HG03354 (cell line): ENCODE measurements at regions not wholly inside any gene's neighbourhood (a gene's known extent, or its start where the extent isn't known, plus 50 kb on each side); places are given as distances from the start of the nearest gene placed in this dataset.

ENCODE experiments used
- ATAC-seq: cut with Tn5 transposase; IDR thresholded peaks from one replicate; pipeline ENCODE4 v1.9.1; 2021; ENCODE audit warnings: mild to moderate bottlenecking; ENCODE audit not compliant: unreplicated experiment, poor library complexity, severe bottlenecking

DNA sequence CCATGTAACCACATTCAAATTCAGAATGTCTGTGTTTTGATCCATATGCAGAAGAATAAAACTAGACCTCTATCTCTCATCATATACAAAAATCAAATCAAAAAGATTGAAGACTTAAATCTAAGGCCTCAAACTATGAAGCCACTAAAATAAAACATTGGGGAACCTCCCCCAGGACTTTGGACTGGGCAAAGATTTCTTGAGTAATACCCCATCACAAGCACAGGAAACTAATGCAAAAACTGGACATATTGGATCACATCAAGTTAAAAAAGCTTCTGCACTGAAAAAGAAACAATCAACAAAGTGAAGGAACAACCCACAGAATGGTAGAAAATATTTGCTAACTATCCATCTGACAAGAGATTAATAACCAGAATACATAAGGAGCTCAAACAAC, 266.8 kb downstream of the EPM2A start:
- no peak for ATAC-seq

DNA sequence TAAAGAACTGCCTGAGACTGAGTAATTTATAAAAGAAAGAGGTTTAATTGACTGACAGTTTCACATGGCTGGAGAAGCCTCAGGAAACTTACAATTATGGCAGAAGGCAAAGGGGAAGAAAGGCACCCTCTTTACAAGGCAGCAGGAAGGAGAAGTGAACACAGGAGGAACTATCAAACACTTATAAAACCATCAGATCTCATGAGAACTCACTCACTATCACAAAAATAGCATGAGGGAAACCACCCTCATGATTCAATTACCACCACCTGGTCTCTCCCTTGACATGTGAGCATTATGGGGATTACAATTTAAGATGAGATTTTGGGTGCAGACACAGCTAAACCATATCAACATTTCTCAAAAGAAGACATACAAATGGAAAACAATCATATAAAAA, 266.3 kb downstream of the EPM2A start:
- no peak for ATAC-seq

DNA sequence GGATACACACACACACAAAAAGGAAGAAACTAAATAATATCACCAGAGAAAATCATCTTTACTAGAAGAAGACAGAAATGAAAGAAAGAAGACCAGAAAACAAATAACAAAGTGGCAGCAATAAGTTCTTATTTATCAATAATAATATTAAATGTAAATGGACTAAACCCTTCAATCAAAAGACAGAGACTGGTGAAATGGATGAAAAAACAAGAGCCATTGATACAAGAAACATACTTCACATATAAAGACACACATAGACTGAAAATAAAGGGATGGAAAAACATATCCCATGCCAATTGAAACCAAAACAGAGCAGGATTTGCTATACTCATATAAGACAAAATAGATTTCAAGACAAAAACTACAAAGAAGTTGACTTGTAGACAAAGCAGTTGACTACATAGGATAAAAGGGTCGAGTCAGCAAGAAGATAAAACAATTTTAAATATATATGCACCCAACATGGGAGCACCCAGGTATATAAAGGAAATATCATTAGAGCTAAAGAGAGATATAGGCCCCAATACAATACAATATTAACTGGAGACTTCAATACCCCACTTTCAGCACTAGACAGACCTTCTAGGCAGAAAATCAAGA, 259.4 kb downstream of the EPM2A start:
- ATAC-seq: no peak

DNA sequence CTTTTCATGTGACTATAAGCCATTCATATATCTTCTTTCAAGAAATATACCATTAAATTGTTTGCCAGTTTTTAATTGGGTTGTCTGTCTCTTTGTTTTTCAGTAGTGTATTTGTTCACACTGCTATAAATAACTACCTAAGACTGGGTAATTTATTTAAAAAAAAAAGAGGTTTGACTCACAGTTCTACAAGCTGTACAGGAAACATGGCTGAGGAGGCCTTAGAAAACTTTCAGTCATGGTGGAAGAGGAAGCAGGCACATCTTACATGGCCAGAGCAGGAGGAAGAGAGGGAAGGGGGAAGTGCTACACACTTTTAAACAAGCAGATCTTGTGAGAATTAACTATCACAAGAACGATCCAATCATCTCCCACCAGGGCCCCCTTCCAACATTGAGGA, 255.3 kb downstream of the EPM2A start:
- ATAC-seq: no peak

DNA sequence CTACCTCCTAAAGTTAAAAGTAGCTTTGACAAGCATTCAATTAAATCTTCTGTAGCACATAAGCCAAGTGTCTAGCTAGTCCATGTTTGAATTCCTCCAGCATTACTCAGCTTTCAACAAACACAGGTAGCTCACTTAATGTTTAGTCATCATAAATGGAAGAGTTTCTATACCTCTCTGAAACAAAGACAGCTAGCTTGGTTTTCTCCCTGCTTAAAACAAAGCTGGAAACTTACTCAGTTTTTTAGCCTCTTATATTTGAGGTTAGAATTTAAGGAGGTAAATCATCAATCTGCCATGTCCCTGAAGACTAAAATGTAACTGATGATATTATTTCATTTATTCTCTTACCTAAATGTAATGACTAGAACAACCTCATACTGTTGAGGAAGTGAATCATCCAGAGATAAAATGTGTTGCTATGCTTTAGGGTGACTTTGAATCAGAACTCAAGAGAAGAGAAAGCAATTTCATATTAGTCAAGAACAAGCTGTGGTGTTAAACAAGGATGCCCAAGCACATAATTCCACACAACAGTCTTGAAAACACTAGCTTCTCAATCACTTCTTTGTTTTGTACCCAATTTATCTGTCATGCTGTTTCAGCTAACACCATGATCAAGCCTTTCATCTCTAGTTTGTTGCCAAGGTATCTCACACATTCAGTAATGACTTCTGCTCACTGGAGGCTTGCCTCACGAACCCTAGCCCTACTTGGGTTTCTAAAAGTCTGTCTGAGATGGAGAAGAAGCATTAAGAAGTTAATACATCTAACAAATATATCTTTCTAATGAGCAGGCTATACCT, 251.9 kb downstream of the EPM2A start:
- no peak for ATAC-seq

DNA sequence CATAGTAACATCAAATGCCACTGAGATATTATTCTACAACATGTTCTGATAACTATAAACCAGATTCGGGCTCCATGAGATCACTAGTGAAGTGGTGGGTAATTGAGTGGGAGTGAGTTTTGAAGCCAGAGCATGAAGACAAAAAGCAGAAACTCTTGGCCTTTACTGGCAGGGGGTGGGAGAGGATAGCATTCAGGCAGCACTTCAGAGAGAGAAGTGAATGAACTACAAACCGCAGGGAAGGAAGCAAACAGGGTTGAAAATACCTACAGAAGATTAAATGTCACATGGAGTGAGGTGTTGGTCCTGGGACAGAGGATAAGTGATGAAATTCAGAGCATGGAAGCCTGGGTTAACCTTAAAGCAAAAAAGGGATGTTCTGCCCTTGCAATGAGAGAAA, 250.0 kb downstream of the EPM2A start:
- no peak for ATAC-seq

DNA sequence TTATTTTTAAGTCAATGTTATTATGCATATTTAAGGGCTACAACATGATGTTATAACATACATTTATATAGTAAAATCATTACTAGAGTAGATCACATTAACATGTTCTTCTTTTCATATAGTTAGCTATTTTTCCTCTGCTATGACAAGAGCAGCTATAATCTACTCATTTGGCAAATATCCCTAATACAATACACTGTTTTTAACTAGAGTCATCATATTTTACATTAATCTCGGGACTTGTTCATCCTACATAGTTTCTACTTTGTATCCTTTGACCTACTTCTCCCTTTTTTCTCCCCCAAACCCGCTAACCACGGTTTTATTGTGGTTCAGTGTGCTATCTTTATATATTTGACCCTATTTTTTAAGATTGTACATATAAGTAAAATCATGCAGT, 249.0 kb downstream of the EPM2A start:
- no peak for ATAC-seq

DNA sequence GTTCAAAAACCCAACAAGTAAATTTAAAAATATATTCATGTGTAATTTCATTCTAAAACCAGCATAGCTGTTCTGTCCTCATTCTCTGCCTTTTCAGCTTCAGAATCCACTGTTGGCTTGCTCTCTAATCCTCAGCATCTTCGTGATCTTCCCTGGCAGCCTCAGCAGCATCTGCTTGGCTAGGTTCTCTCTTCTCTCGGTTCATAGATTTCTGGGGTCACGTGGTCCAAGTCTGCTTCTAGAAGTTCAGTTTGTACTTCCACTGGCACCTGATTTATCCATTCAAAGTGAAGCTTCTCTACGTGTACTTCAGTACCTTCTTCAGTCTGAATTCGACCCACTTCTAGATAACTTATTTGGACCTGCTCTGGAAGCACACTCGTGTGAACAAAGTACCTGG, 245.7 kb downstream of the EPM2A start:
- no peak for ATAC-seq

DNA sequence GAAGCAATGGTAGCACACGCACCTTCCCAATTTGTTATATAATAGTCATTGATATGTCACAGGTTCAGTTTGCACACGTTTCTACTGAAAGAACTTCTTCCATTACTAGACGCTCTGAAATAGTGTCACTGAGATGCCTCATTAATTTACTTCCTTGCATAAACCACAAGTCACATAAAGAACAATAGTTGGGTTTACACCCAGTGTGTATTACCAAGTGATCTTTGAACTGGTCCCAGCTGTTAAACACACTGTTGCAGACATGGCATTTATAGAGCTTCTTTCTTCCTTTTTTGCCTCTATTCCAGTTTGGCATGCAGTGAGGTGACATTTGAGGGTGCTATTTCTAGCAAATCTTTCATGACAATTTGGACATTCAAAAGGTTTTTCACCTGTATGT, 245.3 kb downstream of the EPM2A start:
- ATAC-seq: no peak

DNA sequence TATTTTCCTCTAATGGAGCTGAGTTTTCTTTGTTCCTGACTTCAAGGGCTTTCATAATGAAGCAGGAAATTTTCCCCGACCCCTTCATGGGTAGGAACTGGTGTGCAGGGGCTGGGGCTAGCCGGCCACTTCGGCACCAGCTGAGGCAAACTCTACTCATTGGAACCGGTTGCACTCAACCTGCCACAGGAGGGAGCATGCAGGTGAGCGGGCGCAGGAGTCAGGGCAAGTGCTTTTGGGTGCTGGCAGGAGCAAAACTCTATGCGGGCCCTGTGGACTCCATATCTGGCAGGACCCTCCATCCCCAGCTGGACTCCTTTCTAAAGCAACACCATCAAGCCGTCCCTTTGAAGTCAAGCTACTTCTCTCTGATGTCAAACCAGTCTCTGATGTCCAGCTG, 244.2 kb downstream of the EPM2A start:
- no peak for ATAC-seq

DNA sequence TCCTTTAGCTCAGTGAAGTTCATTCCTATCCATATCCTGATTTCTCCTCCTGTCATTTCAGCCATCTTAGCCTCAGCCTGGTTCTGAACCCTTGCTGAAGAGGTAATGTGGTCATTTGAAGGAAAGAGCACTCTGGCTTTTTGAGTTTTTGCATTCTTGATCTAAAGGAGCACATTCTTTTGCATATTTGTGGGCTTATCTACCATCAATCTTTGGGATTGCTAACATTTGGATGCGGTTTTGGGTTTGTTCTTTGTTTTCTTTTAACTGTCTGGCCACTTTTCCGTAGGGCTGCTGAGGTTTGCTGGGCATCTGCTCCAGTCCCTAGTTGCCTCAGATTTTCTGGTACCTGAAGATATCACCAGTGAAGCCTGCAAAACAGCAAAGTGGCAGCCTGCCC, 238.3 kb downstream of the EPM2A start:
- no peak for ATAC-seq

DNA sequence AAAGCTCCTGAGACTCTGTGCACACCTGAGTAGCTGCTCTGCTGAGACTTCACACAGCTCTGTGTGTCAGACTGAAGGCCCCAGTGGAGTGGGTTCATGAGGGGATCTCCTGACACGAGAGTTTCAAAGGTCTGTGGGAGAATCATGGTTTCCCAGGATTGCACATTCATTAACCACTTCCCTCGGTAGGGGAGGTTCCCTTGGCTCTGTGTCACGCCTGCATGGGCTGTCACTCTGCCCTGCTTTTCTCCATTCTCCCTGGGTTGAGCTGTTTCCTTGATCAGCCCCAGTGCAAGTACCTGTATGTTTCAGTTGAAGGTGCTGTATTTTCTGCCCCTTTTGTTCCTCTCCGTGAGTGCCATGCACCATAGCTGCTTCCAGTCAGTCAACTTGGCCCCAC, 236.9 kb downstream of the EPM2A start:
- ATAC-seq: no peak

DNA sequence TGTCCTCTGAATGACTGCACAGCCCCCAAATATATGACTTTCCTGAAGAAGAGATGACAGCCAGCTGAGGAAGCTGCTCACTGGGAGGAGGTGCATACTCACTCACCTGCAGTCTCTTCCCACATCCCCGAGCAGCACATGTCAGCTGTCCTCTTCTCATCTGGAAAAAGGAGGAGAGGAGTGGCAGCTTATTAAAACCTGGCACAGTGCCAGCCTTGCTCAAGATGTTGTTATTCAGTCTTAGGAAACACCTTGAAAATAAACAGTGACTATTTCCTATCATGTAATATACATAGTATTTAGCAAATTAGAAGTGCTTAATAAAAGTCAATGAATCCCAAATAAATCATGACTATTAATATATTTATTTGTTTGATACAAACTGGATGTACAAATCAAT, 232.9 kb downstream of the EPM2A start:
- no peak for ATAC-seq

DNA sequence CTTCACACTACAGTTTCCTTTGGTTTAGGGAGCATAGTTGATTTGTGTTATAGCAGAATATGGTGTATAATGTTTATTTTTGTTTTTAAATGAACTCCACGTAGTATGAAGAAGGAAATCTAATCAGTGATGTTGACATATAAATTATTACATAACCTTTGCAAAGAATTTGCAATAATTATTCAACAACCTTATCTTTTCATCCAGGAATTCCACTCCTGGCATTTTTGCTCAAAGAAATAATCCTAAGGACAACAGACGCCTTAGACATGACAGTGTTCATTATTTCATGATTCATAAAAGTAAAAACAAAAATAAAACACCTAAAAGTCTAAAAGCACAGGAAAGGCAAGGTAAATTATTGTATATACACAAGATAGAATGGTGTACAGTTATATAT, 229.2 kb downstream of the EPM2A start:
- ATAC-seq: no peak

DNA sequence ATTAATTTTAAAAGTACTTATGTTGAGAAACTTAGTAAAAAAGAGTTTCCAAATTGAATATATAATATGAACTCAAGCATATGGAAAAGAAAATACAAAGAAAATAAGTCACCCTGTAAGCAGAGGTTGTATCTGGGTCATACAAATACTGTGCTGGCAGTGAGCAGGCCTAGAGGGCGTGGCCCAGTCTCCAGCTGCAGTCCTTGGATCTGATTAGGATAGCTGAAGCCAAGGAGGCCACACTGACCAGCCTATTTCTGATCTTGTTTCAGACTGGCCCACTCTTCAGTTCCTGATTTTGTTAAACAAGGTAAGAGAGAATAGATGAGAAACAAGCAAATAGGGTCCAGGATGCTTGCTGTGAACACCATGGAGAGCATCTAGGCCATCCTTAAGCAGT, 228.8 kb downstream of the EPM2A start:
- ATAC-seq: no peak

DNA sequence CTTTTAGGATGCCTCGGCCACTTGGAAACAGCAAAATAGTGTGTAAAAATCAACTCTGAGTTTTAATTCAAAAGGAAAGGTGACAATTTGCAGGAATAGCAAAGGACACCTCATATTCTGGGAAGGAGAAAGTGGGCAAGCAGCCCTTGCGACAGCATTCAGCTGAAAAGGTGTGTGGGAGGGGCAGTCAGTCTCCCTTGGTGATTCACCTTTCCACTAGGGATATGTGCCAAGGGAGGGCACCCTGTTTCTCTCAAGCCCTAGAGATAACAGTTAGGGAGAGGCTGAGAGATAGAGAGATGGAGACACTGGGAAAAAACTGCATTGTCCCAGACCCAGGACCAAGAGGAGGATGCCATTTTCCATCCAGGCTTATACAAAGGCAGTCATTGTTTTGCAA, 228.1 kb downstream of the EPM2A start:
- ATAC-seq: no peak

DNA sequence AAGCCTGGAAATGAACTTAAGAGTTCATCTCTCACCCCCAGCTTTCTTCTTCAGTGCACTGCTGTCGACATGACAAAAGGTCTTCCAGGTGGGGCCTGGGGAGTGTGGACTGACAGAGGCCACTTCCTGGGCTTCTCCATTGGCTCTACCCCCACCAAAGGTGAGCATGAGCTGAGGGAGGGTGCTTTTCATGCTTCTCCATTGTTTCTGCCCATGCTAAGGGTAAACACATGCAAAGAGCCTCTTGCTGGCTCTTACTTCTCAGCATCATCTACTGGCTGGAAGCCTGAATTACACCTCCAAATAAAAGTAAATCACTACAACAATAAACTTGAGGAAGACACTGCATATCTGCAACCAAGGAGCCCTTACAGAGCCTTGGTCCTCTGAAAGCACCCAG, 227.2 kb downstream of the EPM2A start:
- ATAC-seq: no peak

DNA sequence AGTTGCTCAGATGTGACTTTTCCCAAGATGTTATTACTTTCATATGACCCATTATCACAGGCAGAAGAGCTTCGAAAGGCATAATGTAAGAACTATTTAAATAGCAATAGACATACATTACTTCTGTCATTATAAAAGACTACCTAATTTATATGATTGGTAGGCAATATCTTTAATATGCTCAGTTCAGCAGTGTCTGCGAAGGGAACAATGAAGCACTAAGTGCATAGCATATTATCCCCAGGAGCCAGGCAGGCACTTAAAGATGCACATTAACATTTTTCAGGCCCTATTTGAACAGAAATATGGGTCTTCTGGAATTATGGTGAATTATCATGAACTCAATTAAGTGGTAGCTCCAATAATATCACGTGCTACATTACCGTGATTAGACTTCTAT, 217.8 kb downstream of the EPM2A start:
- ATAC-seq: no peak

DNA sequence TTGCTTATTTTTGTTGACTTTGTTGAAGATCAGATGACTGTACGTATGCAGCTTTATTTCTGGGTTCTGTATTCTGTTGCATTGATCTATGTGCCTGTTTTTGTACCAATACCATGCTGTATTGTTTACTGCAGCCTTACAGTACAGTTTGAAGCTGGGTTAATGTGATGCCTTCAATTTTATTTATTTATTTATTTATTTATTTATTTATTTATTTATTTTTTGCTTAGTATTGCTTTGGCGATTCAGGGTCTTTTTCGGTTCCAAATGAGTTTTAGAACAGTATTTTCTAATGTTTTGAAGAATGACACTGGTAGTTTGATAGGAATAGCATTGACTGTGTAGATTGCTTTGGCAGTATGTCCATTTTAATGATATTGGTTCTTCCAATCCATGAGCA, 210.3 kb downstream of the EPM2A start:
- ATAC-seq: no peak

DNA sequence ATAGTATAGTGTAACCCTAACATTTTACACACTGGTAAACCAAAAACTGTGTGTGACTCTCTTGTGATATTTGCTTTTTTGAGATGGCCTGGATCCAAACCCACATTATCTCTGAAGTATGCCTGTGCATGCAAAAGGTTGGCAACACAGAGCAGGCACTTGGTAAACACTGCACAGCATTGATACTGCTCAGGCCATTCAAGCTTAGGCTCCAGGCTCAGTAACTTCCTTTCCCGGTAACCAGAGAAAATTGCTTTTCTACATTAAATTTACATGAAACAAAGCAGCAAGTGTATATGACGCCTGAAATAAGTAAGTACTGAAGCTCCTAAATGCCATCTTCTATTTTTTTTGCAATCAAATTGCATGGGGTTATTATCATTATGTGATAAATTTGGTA, 205.7 kb downstream of the EPM2A start:
- no peak for ATAC-seq

DNA sequence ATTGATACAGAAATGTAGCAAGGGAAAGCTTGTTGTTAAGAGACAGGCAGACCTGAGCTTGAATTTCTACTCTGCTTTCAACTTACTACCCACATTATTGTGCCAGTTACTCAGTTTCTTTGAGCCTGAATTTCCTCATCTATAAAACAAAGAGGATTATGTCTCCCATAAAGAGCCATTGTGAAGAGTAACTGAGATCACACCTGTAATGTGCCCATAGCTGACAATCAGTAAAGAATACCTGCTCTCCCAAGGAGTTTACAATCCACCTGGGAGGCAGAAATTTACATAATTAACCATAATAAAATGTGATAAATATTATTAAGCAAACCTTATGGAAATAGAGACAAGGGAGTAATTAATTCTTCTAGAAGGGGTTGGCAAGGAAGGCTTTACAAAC, 204.9 kb downstream of the EPM2A start:
- no peak for ATAC-seq

DNA sequence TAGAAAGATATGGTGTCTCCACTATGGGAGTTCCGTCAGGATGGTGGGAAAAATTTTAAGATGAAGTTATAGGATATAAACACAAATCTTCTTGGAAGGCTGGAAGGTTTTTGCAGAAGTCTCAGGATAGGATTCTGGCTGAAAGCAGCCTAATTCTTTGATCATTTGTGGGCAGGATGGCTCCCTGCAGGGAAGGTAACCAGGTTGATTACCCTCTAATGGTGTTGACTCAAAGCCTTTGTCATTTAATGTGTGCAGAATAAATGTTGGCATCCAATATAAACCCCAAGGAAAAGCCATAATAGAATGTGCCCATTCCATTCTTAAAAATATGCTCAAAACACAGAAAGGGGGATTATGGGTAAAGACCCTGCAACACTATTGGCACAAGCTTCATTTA, 204.3 kb downstream of the EPM2A start:
- ATAC-seq: no peak
